ENCODE measurements at regions not wholly inside any gene's neighbourhood (a gene's known extent, or its start where the extent isn't known, plus 50 kb on each side); places are given as distances from the start of the nearest gene placed in this dataset.

- Mint-ChIP-seq H3K4me1 (ENCODE audit: low read depth) (peaks cover 13% of the 10 kb centered on the region), H3K27me3 (ENCODE audit: low read depth) (no peaks in the 10 kb centered on the region), H3K27ac (ENCODE audit: unreplicated experiment) (no peak overlapping the region), H3K9me3 (ENCODE audit: low read depth) (no peaks in the 10 kb centered on the region), H3K4me3 (ENCODE audit: unreplicated experiment) (no peak overlapping the region), H3K36me3 (ENCODE audit: low read depth) (no peaks in the 10 kb centered on the region)
- TF ChIP-seq, protein P1, sequence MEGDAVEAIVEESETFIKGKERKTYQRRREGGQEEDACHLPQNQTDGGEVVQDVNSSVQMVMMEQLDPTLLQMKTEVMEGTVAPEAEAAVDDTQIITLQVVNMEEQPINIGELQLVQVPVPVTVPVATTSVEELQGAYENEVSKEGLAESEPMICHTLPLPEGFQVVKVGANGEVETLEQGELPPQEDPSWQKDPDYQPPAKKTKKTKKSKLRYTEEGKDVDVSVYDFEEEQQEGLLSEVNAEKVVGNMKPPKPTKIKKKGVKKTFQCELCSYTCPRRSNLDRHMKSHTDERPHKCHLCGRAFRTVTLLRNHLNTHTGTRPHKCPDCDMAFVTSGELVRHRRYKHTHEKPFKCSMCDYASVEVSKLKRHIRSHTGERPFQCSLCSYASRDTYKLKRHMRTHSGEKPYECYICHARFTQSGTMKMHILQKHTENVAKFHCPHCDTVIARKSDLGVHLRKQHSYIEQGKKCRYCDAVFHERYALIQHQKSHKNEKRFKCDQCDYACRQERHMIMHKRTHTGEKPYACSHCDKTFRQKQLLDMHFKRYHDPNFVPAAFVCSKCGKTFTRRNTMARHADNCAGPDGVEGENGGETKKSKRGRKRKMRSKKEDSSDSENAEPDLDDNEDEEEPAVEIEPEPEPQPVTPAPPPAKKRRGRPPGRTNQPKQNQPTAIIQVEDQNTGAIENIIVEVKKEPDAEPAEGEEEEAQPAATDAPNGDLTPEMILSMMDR (IDR thresholded peaks at IDR 0.05), result no peak
- no peak for DNase-seq (ENCODE audit: low spot score)
These were observed 70.1 kb upstream of the CNOT6 start for GRCh38 chr5:180424094-180424493.

DNA sequence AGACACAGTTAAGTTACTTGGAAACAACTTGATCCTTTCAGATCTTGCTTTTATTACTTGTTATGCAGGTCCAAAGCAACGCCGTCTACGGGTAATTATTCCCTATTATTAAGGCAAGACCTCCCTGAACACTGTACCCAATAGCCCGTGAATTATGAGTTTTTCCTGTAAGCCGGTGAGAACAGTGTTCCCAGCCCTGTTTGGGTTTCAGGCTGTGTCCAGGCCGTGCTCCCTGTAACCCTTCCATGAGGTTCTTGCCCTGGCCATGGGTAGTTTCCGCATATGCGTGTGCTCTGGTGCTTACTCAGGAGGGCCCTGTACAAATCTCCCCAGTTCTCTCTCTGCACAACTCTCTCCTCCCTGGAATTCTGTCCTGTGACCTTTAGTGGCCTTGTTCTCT, 65.6 kb upstream of the CNOT6 start:
- H3K27me3 Mint-ChIP-seq (ENCODE audit: low read depth), result no peaks in the 10 kb centered on the region
- no peak overlapping the region for H3K4me3 Mint-ChIP-seq (ENCODE audit: unreplicated experiment)
- H3K9me3 Mint-ChIP-seq (ENCODE audit: low read depth), result peaks cover 2% of the 10 kb centered on the region
- H3K4me1 Mint-ChIP-seq (ENCODE audit: low read depth), result peaks cover 7% of the 10 kb centered on the region
- TF ChIP-seq, protein P1 (IDR thresholded peaks at IDR 0.05), result no peak
- DNase-seq (ENCODE audit: low spot score), result no peak
- H3K36me3 Mint-ChIP-seq (ENCODE audit: low read depth), result no peaks in the 10 kb centered on the region
- no peak overlapping the region for H3K27ac Mint-ChIP-seq (ENCODE audit: unreplicated experiment)

DNA sequence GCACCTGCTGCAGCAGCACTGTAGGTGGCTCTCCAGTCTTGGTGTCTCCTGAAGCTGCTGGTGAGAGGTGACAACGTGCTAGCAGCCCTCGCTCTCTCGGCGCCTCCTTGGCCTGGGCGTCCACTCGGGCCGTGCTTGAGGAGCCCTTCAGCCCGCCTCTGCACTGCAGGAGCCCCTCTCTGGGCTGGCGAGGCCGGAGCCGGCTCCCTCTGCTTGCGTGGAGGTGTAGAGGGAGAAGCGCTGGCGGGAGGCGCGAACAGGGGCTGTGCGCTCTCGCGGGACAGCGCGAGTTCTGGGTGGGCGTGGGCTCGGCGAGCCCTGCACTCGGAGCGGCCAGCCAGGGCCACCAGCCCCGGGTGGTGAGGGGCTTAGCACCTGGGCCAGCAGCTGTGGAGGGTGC, 62.2 kb upstream of the CNOT6 start:
- H3K36me3 Mint-ChIP-seq (ENCODE audit: low read depth), result no peaks in the 10 kb centered on the region
- H3K27ac Mint-ChIP-seq (ENCODE audit: unreplicated experiment), result no peak overlapping the region
- H3K27me3 Mint-ChIP-seq (ENCODE audit: low read depth), result no peaks in the 10 kb centered on the region
- no peaks in the 10 kb centered on the region for H3K4me1 Mint-ChIP-seq (ENCODE audit: low read depth)
- peaks cover 2% of the 10 kb centered on the region for H3K9me3 Mint-ChIP-seq (ENCODE audit: low read depth)
- DNase-seq (ENCODE audit: low spot score), result no peak
- TF ChIP-seq, protein P1 (IDR thresholded peaks at IDR 0.05), result no peak
- no peak overlapping the region for H3K4me3 Mint-ChIP-seq (ENCODE audit: unreplicated experiment)

DNA sequence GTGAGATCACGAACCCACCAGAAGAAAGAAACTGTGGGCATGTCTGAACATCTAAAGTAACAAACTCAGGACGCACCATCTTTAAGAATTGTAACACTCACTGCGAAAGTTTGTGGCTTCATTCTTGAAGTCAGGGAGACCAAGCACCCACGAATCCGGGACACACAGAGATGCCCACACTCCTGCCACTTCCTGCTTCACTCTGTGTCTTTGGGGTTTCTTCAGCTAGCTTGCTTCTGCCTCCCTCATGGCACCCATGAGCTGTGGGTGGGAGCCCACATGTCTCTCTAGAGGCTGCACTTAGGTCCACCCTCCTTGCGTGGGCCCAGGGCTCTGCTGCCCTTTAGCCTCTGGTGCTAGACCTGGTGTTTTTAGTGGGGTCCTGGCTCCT, 61.2 kb upstream of the CNOT6 start:
- TF ChIP-seq, protein P1 (IDR thresholded peaks at IDR 0.05), result no peak
- H3K27me3 Mint-ChIP-seq (ENCODE audit: low read depth), result no peaks in the 10 kb centered on the region
- no peak for DNase-seq (ENCODE audit: low spot score)
- H3K27ac Mint-ChIP-seq (ENCODE audit: unreplicated experiment), result no peak overlapping the region
- peaks cover 2% of the 10 kb centered on the region for H3K9me3 Mint-ChIP-seq (ENCODE audit: low read depth)
- no peak overlapping the region for H3K4me3 Mint-ChIP-seq (ENCODE audit: unreplicated experiment)
- no peaks in the 10 kb centered on the region for H3K4me1 Mint-ChIP-seq (ENCODE audit: low read depth)
- H3K36me3 Mint-ChIP-seq (ENCODE audit: low read depth), result no peaks in the 10 kb centered on the region

DNA sequence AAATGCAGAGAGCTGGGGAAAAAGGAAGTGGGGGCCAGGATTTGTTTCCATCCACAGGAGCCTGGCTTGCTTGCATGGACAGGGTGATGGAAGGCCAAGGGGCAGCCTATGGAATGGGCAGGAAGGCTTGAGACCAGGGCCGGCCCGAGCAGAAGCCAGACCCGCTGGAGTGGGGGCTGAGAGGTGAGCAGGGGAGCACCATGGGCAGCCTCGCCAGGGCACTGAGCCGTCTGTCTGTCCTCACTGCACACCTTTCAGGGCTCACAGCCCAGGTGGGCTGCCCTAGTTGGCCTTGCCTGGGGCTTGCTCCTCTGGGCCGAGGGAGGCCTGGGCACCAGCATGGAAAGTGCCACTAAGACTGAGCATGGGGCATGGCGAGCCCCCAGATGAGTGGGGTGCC, 58.6 kb upstream of the CNOT6 start:
- Mint-ChIP-seq H3K4me1 (ENCODE audit: low read depth) (no peaks in the 10 kb centered on the region), H3K27ac (ENCODE audit: unreplicated experiment) (no peak overlapping the region), H3K9me3 (ENCODE audit: low read depth) (peaks cover 2% of the 10 kb centered on the region), H3K4me3 (ENCODE audit: unreplicated experiment) (no peak overlapping the region), H3K36me3 (ENCODE audit: low read depth) (peaks cover 2% of the 10 kb centered on the region), H3K27me3 (ENCODE audit: low read depth) (no peaks in the 10 kb centered on the region)
- no peak for DNase-seq (ENCODE audit: low spot score)
- TF ChIP-seq, protein P1 (IDR thresholded peaks at IDR 0.05), result no peak
